HepG2 (cell line): ENCODE measurements at regions not wholly inside any gene's neighbourhood (a gene's known extent, or its start where the extent isn't known, plus 50 kb on each side); places are given as distances from the start of the nearest gene placed in this dataset.

Experiments
- ATAC-seq: fragments of 200-7000 bp; cut with Tn5 transposase; 3 replicates; pipeline ENCODE4 v1.9.1; 2020; ENCODE audit warnings: mild to moderate bottlenecking, moderate library complexity
- BruUV-seq: library from RNA; stranded (reverse); fragments of 400-500 nt; replicated peaks from 2 replicates; lab custom pipeline; 2021; lab: Mats Ljungman, UMichigan
- CTCF ChIA-PET: fragments of 300-600 bp; formaldehyde crosslinking; extraction: SDS; loops from one replicate; lab custom pipeline; 2021; ENCODE audit warnings: low total read pairs, inconsistent platforms, low intra/inter-chr PET ratio; lab: Yijun Ruan, JAX
- POLR2A ChIA-PET: fragments of 350-600 bp; sonication (Branson Sonifier 250); formaldehyde crosslinking; loops from one replicate; lab custom pipeline; 2020; ENCODE audit warnings: antibody characterized with exemption, inconsistent platforms; lab: Yijun Ruan, JAX
- DNase-seq: peaks from one replicate; pipeline ENCODE4 v3.0.0-alpha.2; 2015; ENCODE audit warnings: low spot score
- FAIRE-seq: peaks from 3 replicates; lab custom pipeline; 2011; peaks lifted over from hg19 to GRCh38; lab: Jason Lieb, UNC
- H2AFZ ChIP-seq: one replicate; pipeline ENCODE4 v1.6.1; 2011; ENCODE audit warnings: low read length, inconsistent platforms
- H3K27ac ChIP-seq: fragments of 300-600 bp; 3 replicates; pipeline ENCODE4 v1.8.0; 2011; ENCODE audit warnings: mixed run types, mild to moderate bottlenecking, mixed read lengths, low read length, inconsistent platforms; ENCODE audit not compliant: insufficient read depth; ENCODE audit errors: extremely low read length
- H3K27me3 ChIP-seq, 2 experiments: fragments of 200-600 bp in 1 of 2; 2 replicates in 1 of 2; 3 replicates in 1 of 2; pipeline versions ENCODE4 v1.6.0 to v1.8.0; 2011; ENCODE audit warnings: low read length in 2 of 2, mild to moderate bottlenecking in 2 of 2, moderate library complexity in 2 of 2, inconsistent platforms in 1 of 2; ENCODE audit not compliant: insufficient read depth in 2 of 2, control insufficient read depth in 1 of 2
- H3K36me3 ChIP-seq, 2 experiments: fragments of 200-600 bp in 1 of 2; replicated peaks in 1 of 2; 2 replicates in 1 of 2; 3 replicates in 1 of 2; pipeline versions ENCODE4 v1.5.1 to v1.8.0; 2011; ENCODE audit warnings: low read length in 2 of 2, inconsistent platforms in 1 of 2; ENCODE audit not compliant: insufficient read depth in 2 of 2, control insufficient read depth in 1 of 2
- H3K4me1 ChIP-seq: 2 replicates; pipeline ENCODE4 v1.5.1; 2012; ENCODE audit warnings: low read length, inconsistent platforms; ENCODE audit not compliant: insufficient read depth
- H3K4me2 ChIP-seq: 2 replicates; pipeline ENCODE4 v1.6.0; 2011; ENCODE audit warnings: low read depth, low read length, inconsistent platforms
- H3K4me3 ChIP-seq, 3 experiments: fragments of 200-600 bp in 1 of 3; sonication (generic), shearing (Covaris generic) in 1 of 3; replicated peaks in 1 of 3; 2 replicates each; pipeline ENCODE4 v1.5.1; 2011 to 2016; ENCODE audit warnings: low read length in 3 of 3, inconsistent platforms in 2 of 3, low read depth in 2 of 3, mild to moderate bottlenecking in 2 of 3, control low read depth in 1 of 3, mixed read lengths in 1 of 3; ENCODE audit not compliant: insufficient read depth in 1 of 3
- H3K79me2 ChIP-seq: one replicate; pipeline ENCODE4 v1.6.1; 2011; ENCODE audit warnings: low read length, inconsistent platforms; ENCODE audit not compliant: insufficient read depth
- H3K9ac ChIP-seq: 2 replicates; pipeline ENCODE4 v1.6.0; 2011; ENCODE audit warnings: mild to moderate bottlenecking, low read depth, low read length, inconsistent platforms; ENCODE audit not compliant: insufficient read depth
- H3K9me3 ChIP-seq: 2 replicates; pipeline ENCODE4 v1.5.1; 2012; ENCODE audit warnings: mild to moderate bottlenecking, low read length
- H4K20me1 ChIP-seq: 2 replicates; pipeline ENCODE4 v1.6.0; 2011; ENCODE audit warnings: inconsistent platforms, mild to moderate bottlenecking, low read length, moderate library complexity; ENCODE audit not compliant: insufficient read depth
- MLLT10 ChIP-seq: sonication (generic); formaldehyde crosslinking; IDR thresholded peaks from 2 replicates; pipeline ENCODE4 v1.4.0; 2020; ENCODE audit warnings: missing genetic modification reagents
- PRDM15 ChIP-seq: sonication (generic); formaldehyde crosslinking; IDR thresholded peaks from 2 replicates; pipeline ENCODE4 v1.4.0; 2020; ENCODE audit warnings: missing genetic modification reagents
- PRPF4 ChIP-seq: fragments of 200-400 bp; formaldehyde crosslinking; IDR thresholded peaks from 2 replicates; pipeline ENCODE4 v1.6.1; 2016; ENCODE audit warnings: low read length, low read depth; ENCODE audit not compliant: poor library complexity, severe bottlenecking
- SAFB2 ChIP-seq: sonication (generic); formaldehyde crosslinking; IDR thresholded peaks from 2 replicates; pipeline ENCODE4 v1.5.1; 2020; ENCODE audit warnings: missing genetic modification reagents, low read depth, mild to moderate bottlenecking, borderline replicate concordance
- SMARCC2 ChIP-seq: fragments of 450-650 bp; IDR thresholded peaks from 2 replicates; pipeline ENCODE4 v1.6.1; 2017; ENCODE audit warnings: antibody characterized with exemption, mild to moderate bottlenecking
- SOX5 ChIP-seq: IDR thresholded peaks from 2 replicates; pipeline ENCODE4 v1.6.1; 2016; ENCODE audit warnings: borderline replicate concordance
- ZBTB26 ChIP-seq: IDR thresholded peaks from 2 replicates; pipeline ENCODE4 v1.6.1; 2016; ENCODE audit warnings: missing compliant biosample characterization, missing genetic modification reagents, borderline replicate concordance
- ZNF160 ChIP-seq: sonication (generic); formaldehyde crosslinking; IDR thresholded peaks from 2 replicates; pipeline ENCODE4 v1.8.0; 2022; ENCODE audit warnings: mild to moderate bottlenecking, inconsistent platforms, missing genetic modification reagents
- ZNF224 ChIP-seq: sonication (generic); formaldehyde crosslinking; IDR thresholded peaks from 2 replicates; pipeline ENCODE4 v1.5.0; 2020; ENCODE audit warnings: mild to moderate bottlenecking, missing genetic modification reagents
- ZNF282 ChIP-seq: fragments of 450-650 bp; IDR thresholded peaks from 2 replicates; pipeline ENCODE4 v1.6.1; 2018; ENCODE audit not compliant: partially characterized antibody
- ZNF432 ChIP-seq: sonication (generic); formaldehyde crosslinking; IDR thresholded peaks from 2 replicates; pipeline ENCODE4 v1.5.0; 2020; ENCODE audit warnings: missing genetic modification reagents, mild to moderate bottlenecking, borderline replicate concordance
- ZNF558 ChIP-seq: sonication (generic); formaldehyde crosslinking; IDR thresholded peaks from 2 replicates; pipeline ENCODE4 v1.9.0; 2022; ENCODE audit warnings: mild to moderate bottlenecking, missing genetic modification reagents, borderline replicate concordance
- ZNF704 ChIP-seq: sonication (generic); formaldehyde crosslinking; IDR thresholded peaks from 2 replicates; pipeline ENCODE4 v1.8.1; 2023; ENCODE audit warnings: mild to moderate bottlenecking, inconsistent platforms, moderate library complexity, missing genetic modification reagents, borderline replicate concordance
- ZNF740 ChIP-seq: sonication (generic); formaldehyde crosslinking; IDR thresholded peaks from 2 replicates; pipeline ENCODE4 v1.4.0; 2020; ENCODE audit warnings: missing genetic modification reagents
- ZNF772 ChIP-seq: sonication (generic); formaldehyde crosslinking; IDR thresholded peaks from 2 replicates; pipeline ENCODE4 v1.5.0; 2020; ENCODE audit warnings: mild to moderate bottlenecking, missing genetic modification reagents
- WGBS: methylation state at CpG from one replicate; pipeline ENCODE4 v1.1.6; 2017; ENCODE audit warnings: low lambda C conversion rate; 5-methylcytosine and 5-hydroxymethylcytosine counted together
- in situ Hi-C: cut with HindIII; loops from 2 replicates; pipeline ENCODE4 v1.10.0; 2017; ENCODE audit warnings: low pct_unique_long_range_greater_than_20kb; ENCODE audit not compliant: extremely low pct_ligation_motif_present
- intact Hi-C: fragments of 100-400 bp; cut with micrococcal nuclease; formaldehyde crosslinking; loops from one replicate; pipeline ENCODE4 v1.10.0; 2022; ENCODE audit not compliant: unreplicated experiment

GRCh38 chr18:43484710-43485109, 207.4 kb upstream of the SYT4 start (continued):
- TF ChIP-seq PRDM15 (CRISPR knock-in tag), result no peak
- no peak for TF ChIP-seq ZNF772 (CRISPR knock-in tag)

GRCh38 chr18:43485545-43485963, 208.3 kb upstream of the SYT4 start:
- FAIRE-seq (no peak), ATAC-seq (no peak), DNase-seq (no peak)
- H3K9ac ChIP-seq, result no peak overlapping the region
- no peak for TF ChIP-seq ZNF160 (CRISPR knock-in tag)
- no peak for TF ChIP-seq ZNF558
- TF ChIP-seq ZBTB26 (CRISPR knock-in tag), result no peak
- TF ChIP-seq ZNF224 (CRISPR knock-in tag), result no peak
- no peak for TF ChIP-seq SAFB2 (CRISPR knock-in tag)
- no peak for TF ChIP-seq PRPF4
- no peak for TF ChIP-seq SOX5
- no peak for TF ChIP-seq SMARCC2
- TF ChIP-seq MLLT10, result no peak
- TF ChIP-seq ZNF704 (CRISPR knock-in tag), result no peak
- no peak for TF ChIP-seq ZNF282
- no peak for TF ChIP-seq ZNF432
- TF ChIP-seq ZNF740 (CRISPR knock-in tag), result no peak
- H2AFZ ChIP-seq, result no peak overlapping the region
- no peaks in the 10 kb centered on the region for H3K79me2 ChIP-seq
- no peaks in the 10 kb centered on the region for H3K36me3 ChIP-seq
- no peaks in the 10 kb centered on the region for H4K20me1 ChIP-seq
- H3K27ac ChIP-seq, result no peak overlapping the region
- ChIA-PET CTCF (no interaction called here), POLR2A (no interaction called here)
- H3K9me3 ChIP-seq, result peaks cover 34% of the 10 kb centered on the region
- whole genome bisulfite sequencing, result 45% methylated on average over 5 of the region's 5 CpGs
- no peaks in the 10 kb centered on the region; a peak in 1 of 5 replicates for H3K27me3 ChIP-seq
- in situ Hi-C loops (no loop called here), intact Hi-C loops (no loop called here)
- no peak overlapping the region for H3K4me2 ChIP-seq
- H3K4me3 ChIP-seq, result no peak overlapping the region
- H3K4me1 ChIP-seq, result peaks cover 7% of the 10 kb centered on the region; the same call in 1 of the 2 replicates
- no TSS peak for BruUV-seq
